C4-2B (cell line): ENCODE measurements at regions not wholly inside any gene's neighbourhood (a gene's known extent, or its start where the extent isn't known, plus 50 kb on each side); places are given as distances from the start of the nearest gene placed in this dataset.

ENCODE experiments used
- H3K27ac ChIP-seq: fragments of 450-650 bp; 2 replicates; pipeline ENCODE4 v1.5.1; 2017
- CTCF ChIP-seq: fragments of 450-650 bp; conservative IDR thresholded peaks from 2 replicates; pipeline ENCODE4 v1.5.1; 2017; ENCODE audit warnings: mild to moderate bottlenecking
- ZFX ChIP-seq: fragments of 450-650 bp; IDR thresholded peaks from 2 replicates; pipeline ENCODE4 v1.6.1; 2017

DNA sequence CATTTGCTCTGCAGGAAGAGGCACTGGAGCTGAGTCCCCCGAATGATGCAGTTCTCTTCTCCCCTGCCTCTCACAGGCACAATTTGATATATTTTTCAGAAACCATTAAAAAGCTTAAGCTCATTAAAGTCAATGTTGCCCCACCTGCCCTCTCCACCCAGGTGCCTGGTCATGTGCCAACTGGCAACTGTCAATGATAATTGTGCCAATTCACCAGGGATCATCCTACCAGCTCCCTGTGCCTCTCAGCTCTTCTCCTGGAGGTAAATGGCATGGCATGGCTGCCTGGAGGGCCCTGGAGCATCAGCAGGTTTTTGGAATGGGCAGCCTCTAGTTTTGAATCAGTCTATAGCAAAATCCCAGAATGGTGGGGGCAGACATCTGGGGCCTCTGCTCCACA, 279.6 kb upstream of the ID2 start:
- no peak overlapping the region for H3K27ac ChIP-seq
- TF ChIP-seq ZFX (no peak), CTCF (no peak)

- TF ChIP-seq ZFX, result no peak
- TF ChIP-seq CTCF, result no peak
- no peak overlapping the region for H3K27ac ChIP-seq
Measured at GRCh38 chr2:8403876-8404275, 278.0 kb upstream of the ID2 start.

GRCh38 chr2:8405334-8405733, 276.5 kb upstream of the ID2 start:
- TF ChIP-seq CTCF, result no peak
- no peak for TF ChIP-seq ZFX
- H3K27ac ChIP-seq, result no peak overlapping the region

DNA sequence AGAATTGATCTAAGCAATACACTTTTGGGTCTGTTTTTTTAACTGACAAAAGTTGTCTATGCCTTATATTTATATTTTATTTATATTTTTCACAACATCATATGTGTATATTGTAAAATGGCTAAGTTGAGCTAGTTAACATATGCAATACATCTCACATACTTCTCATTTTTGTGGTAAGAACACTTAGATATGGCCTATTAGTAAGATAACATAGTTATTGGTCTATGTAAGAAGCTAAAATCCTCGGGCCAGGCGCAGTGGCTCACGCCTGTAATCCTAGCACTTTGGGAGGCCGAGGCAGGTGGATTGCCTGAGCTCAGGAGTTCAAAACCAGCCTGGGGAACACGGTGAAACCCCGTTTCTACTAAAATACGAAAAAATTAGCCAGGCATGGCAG, 275.6 kb upstream of the ID2 start:
- H3K27ac ChIP-seq, result no peak overlapping the region
- TF ChIP-seq CTCF (no peak), ZFX (no peak)

GRCh38 chr2:8407332-8407731, 274.5 kb upstream of the ID2 start:
- TF ChIP-seq CTCF, result no peak
- no peak for TF ChIP-seq ZFX
- H3K27ac ChIP-seq, result no peak overlapping the region

- H3K27ac ChIP-seq, result no peak overlapping the region
- no peak for TF ChIP-seq CTCF
- no peak for TF ChIP-seq ZFX
Measured at GRCh38 chr2:8408560-8409460, 273.0 kb upstream of the ID2 start.

GRCh38 chr2:8409461-8410260, 272.2 kb upstream of the ID2 start:
- no peak overlapping the region for H3K27ac ChIP-seq
- no peak for TF ChIP-seq CTCF
- no peak for TF ChIP-seq ZFX
